ENCODE measurements at regions not wholly inside any gene's neighbourhood (a gene's known extent, or its start where the extent isn't known, plus 50 kb on each side); places are given as distances from the start of the nearest gene placed in this dataset.
A peak's percentile ranks its signal among the peaks of the same experiment; 100 is the strongest.
"Not testable (repeated sequence)": the region's sequence is repeated elsewhere in the genome, so short reads cannot be mapped to it uniquely, and the experiment has no call there.

- intact Hi-C loops (cut with micrococcal nuclease): no loop called here
- ATAC-seq: no peak
- no peak for DNase-seq
Observed at GRCh38 chr6:119829006-119829405, 479.4 kb upstream of the MAN1A1 start.

- no peak for DNase-seq
- intact Hi-C loops (cut with micrococcal nuclease): no loop called here
- ATAC-seq: no peak
Observed at GRCh38 chr6:119821380-119821779, 471.8 kb upstream of the MAN1A1 start.

- ATAC-seq (no peak), DNase-seq (no peak)
- intact Hi-C loops (cut with micrococcal nuclease): no loop called here
Observed at GRCh38 chr6:119818876-119819275, 469.3 kb upstream of the MAN1A1 start.

DNA sequence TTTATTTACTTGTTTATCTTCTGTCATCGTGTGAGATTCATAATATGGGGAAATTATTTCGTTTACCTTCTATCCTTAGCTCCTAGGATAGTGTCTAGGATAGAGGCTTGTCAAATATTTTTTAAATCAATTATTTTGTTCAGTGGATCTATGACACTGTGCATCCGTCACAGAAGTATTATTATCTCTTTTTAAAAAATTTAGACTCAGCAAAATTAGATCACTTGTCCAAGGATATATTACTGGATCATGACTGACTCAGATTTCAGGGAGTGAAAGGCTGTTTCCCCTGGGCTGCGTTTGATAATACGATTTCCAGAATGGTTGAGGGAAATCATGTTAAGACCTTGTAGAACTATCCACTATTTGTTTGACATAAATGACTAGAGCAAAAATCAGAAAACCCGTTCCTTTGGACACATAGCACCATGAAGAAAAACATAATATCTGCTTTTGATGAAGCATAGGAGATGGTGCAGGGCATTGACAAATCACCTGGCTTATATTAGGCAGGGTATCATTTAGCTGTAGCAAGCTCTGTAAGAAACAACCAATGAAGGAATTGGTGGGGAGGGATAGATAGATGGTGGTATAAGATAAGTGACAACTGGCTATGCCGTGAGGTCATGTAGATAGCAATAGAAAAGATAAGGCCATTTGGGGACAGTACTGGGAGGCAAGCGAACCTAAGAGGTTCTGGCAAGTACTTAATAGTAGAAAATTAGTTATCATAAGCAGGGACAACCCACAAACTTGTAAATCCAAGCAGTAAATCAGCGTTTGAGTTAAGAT, 465.2 kb upstream of the MAN1A1 start:
- no peak for DNase-seq
- ATAC-seq: no peak
- intact Hi-C loops (cut with micrococcal nuclease): no loop called here

- DNase-seq: no peak
- intact Hi-C loops (cut with micrococcal nuclease): no loop called here
- ATAC-seq: no peak
Observed at GRCh38 chr6:119802464-119802863, 452.9 kb upstream of the MAN1A1 start.

DNA sequence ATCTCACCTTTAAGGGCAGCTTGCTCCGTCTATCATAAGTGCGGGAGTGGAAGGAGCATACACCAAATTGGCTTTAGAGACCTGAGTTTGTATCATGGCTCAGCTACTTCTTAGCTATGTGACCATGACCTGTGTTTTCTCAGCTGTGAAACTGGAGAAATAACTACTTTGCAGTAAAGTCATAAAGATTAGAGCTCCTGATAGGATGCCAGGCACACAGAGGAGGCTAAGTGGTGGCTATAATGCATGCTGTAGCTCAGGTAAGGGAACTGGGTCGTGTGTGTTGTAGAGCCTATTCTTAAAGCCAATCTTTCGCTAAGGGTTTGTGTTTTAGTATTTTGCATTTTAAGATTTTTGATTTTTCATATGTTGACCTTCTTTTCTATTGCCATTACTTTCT, 451.5 kb upstream of the MAN1A1 start:
- DNase-seq (no peak), ATAC-seq (no peak)
- intact Hi-C loops (cut with micrococcal nuclease): no loop called here

- DNase-seq (no peak), ATAC-seq (peak; percentile 41)
- intact Hi-C loops (cut with micrococcal nuclease): no loop called here
Observed at GRCh38 chr6:119800526-119800925, 451.0 kb upstream of the MAN1A1 start.

DNA sequence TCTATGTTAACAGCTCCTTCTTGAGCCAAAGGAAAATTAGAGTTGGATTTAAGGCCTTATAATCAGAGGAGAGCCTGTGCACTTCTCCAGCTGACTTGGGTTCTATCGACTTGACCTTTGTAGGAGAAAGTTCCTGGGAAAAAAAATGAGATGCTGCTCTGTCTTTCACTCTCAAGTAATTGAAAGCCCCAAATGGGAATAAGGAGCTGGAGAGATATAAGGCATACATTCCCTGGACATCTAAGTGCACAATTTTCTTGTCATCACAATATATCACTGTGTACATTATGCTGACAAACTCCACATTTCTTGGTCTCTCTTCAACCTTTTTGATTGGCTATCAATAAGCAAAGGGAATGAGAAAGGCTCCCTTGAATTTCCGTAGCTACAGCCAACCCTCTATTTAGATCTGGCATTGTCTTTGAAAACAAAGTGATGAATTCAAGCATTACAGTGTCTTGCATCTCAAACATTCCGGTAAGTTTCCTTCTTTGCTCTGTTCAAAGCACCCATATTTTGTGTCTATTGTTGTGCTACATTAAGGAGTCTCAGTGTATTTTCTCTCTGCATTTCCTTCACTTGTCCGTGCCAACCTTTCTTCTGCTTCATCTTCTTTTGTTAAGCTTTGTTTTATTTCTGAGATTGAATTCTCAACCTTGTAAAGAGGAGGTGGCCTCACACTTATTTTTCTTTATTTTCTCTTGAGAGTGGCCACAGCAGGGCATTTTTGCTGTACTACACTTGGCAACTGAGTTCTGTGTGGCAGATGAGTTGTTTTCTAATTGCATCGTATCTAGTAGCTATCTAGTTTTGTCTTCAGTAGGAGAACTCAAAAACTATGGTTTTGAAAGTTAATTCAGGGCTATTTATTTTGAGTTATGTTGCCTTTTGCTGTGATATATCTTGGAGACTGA, 450.3 kb upstream of the MAN1A1 start:
- DNase-seq: no peak
- ATAC-seq: no peak
- intact Hi-C loops (cut with micrococcal nuclease): no loop called here

GRCh38 chr6:119791736-119792135, 442.2 kb upstream of the MAN1A1 start:
- ATAC-seq: no peak
- intact Hi-C loops (cut with micrococcal nuclease): no loop called here
- DNase-seq: no peak

GRCh38 chr6:119781365-119781764, 431.8 kb upstream of the MAN1A1 start:
- no peak for ATAC-seq
- DNase-seq: no peak
- intact Hi-C loops (cut with micrococcal nuclease): no loop called here

DNA sequence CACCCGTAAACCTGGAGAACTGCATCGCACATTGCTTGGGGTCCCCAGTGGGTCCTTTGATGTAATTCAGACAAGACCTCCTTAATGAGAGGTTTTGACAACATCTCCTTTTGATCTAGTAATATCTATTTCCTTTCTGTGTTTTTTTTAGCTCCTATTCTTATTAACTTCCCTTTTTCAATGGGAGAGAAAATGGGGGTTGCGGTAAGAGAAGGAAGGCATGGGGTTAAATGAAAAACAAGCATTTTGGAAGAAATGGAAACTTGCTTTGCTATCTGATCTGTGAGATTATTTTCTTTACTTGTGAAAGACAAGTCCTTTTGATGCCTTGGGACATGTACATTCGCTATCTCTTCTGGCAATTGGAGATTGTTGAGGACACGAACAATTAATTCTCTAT, 418.6 kb upstream of the MAN1A1 start:
- intact Hi-C loops (cut with micrococcal nuclease): no loop called here
- ATAC-seq (no peak), DNase-seq (no peak)

DNA sequence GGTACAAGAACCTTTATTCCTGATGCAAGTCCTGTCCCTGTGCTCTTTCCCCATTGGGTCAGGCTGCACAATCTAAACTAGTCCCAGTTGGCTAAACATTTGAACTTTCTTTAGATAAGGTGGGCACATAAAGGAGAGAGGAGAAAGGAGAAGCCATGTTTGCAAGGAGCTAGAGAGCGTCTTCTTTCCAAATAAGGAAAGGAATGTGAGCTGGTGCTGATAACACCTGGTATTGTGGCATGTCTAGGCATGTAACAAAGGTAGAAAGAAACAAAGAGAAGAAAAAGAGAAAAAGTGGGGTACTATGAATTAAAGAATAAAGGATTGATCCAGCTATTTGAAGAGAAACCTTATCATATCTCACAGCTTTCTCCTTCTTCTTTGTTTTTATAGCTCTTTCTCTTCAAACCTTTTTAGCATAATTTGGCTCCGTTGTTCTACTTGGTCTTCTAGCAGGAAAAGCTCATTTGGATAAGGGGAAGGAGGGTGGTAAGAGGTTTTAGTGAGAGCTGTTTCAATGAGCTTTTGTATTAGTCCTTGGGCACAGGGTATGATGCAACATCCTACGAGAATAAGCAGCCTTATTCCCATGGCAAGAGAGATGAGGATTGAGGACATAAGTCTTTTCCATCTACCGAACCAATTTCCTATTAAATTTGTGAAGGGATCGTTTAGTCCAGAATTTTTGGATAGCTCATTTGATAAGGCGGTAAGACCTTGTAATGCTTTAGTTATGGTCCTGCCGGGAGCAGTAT, 415.5 kb upstream of the MAN1A1 start:
- DNase-seq (no peak), ATAC-seq (no peak)
- intact Hi-C loops (cut with micrococcal nuclease): no loop called here

GRCh38 chr6:119760046-119760445, 410.5 kb upstream of the MAN1A1 start:
- ATAC-seq: no peak
- intact Hi-C loops (cut with micrococcal nuclease): no loop called here
- DNase-seq: no peak

GRCh38 chr6:119758385-119758784, 408.8 kb upstream of the MAN1A1 start:
- intact Hi-C loops (cut with micrococcal nuclease): no loop called here
- DNase-seq (no peak), ATAC-seq (no peak)

DNA sequence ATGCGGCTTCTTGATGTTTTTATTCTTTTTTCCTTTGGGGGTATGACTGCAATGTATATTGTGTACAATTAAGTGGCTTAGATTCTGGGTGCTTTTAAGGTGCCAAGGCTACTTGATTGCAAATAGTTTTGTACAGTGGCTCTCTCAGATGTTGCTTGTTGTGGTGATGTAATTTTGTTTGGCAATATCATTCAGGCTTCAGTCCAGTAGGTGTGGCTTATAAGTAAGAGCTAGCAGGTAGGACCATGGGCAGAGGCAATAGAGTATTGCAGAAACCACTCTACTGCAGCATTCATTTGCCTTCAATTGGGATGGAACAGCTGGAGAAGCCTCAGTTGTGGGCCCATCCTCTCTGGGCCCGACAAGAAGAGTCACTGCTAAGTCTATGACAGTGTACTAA, 407.9 kb upstream of the MAN1A1 start:
- ATAC-seq: no peak
- intact Hi-C loops (cut with micrococcal nuclease): no loop called here
- DNase-seq: no peak

DNA sequence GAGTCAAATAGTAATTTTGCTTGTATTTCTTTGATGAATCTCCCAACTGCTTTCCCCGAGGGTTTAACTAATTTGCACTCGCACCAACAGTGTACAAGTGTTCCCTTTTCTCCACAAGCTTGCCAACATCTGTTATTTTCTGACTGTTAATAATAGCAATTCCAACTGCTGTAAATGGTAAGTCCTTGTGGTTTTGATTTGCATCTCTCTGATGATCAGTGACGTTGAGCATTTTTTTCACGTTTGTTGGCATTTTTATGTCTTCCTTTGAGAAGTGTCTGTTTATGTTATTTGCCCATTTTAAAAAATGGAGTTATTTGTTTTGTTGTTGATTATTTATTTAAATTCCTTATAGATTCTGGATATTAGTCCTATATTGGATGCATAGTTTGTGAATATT, 399.8 kb upstream of the MAN1A1 start:
- intact Hi-C loops (cut with micrococcal nuclease): no loop called here
- DNase-seq (no peak), ATAC-seq (no peak)

- DNase-seq; ATAC-seq; intact Hi-C loops (cut with micrococcal nuclease): not testable (repeated sequence)
Observed at GRCh38 chr6:119748535-119748934, 399.0 kb upstream of the MAN1A1 start.

DNA sequence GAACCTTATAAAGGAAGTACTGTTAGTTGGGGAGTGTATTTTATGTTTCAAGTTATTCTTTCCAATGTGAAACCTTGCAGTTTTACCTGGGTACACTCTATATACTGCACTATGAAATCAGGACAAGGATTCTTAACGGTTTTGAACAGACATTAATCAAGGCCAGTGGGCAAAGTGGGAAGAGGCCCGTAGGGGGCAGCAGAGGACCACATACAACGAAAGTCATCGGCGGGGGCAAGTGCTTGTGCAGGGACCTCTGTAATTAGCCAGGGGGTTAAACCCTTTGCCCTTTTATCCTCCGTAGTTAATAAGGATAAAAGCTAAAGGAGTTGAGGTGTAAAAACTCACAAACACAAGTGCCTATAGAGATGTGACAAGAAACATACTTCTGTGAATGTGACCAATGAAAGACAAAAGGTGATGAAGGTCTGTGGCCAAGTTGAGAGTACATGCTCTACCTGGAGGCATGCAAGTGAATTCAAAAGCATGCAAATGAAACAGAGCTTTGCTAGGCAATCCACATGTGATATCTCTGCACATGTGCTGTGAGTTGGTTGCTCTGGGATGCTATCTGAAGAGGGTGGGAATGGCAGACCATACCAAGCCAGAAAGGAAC, 392.7 kb upstream of the MAN1A1 start:
- ATAC-seq: peak; percentile 61
- intact Hi-C loops (cut with micrococcal nuclease): no loop called here
- DNase-seq: peak; percentile 76

GRCh38 chr6:119739769-119740168, 390.2 kb upstream of the MAN1A1 start:
- intact Hi-C loops (cut with micrococcal nuclease): no loop called here
- no peak for DNase-seq
- no peak for ATAC-seq
